Liver (tissue), 8 donors: ENCODE measurements at regions not wholly inside any gene's neighbourhood (a gene's known extent, or its start where the extent isn't known, plus 50 kb on each side); places are given as distances from the start of the nearest gene placed in this dataset.

ENCODE experiments used
- DNase-seq: peaks from one replicate; pipeline ENCODE4 v3.0.0-alpha.2; 2017; ENCODE audit warnings: low spot score
- H3K27ac ChIP-seq, 2 donors: one replicate each; pipeline ENCODE4 v1.7.0; 2013; ENCODE audit warnings: inconsistent platforms in 2 of 2, low read length in 2 of 2, control low read depth in 1 of 2, low read depth in 1 of 2, mild to moderate bottlenecking in 1 of 2
- H3K27me3 ChIP-seq, 4 donors: one replicate each; pipeline versions ENCODE4 v1.6.1 to v1.7.0; 2013; ENCODE audit warnings: low read length in 3 of 4, inconsistent platforms in 1 of 4, mild to moderate bottlenecking in 1 of 4, moderate library complexity in 1 of 4; ENCODE audit not compliant: control insufficient read depth in 4 of 4, insufficient read depth in 4 of 4
- H3K36me3 ChIP-seq, 4 donors: one replicate each; pipeline versions ENCODE4 v1.6.1 to v1.7.0; 2013; ENCODE audit warnings: low read length in 3 of 4, mild to moderate bottlenecking in 3 of 4, low read depth in 1 of 4, moderate library complexity in 1 of 4; ENCODE audit not compliant: control insufficient read depth in 4 of 4, insufficient read depth in 3 of 4
- H3K4me1 ChIP-seq, 4 donors: one replicate each; pipeline versions ENCODE4 v1.6.1 to v1.7.0; 2013; ENCODE audit warnings: low read length in 3 of 4, mild to moderate bottlenecking in 3 of 4, moderate library complexity in 1 of 4; ENCODE audit not compliant: control insufficient read depth in 4 of 4, insufficient read depth in 4 of 4
- H3K4me3 ChIP-seq, 3 donors: one replicate each; pipeline versions ENCODE4 v1.6.1 to v1.7.0; 2013; ENCODE audit warnings: low read length in 3 of 3, control low read depth in 1 of 3, low read depth in 1 of 3, mild to moderate bottlenecking in 1 of 3
- H3K9ac ChIP-seq, 2 donors: one replicate each; pipeline ENCODE4 v1.7.0; 2013; ENCODE audit warnings: low read length in 2 of 2, mild to moderate bottlenecking in 2 of 2, moderate library complexity in 2 of 2, control low read depth in 1 of 2, low read depth in 1 of 2
- H3K9me3 ChIP-seq, 4 donors: one replicate each; pipeline versions ENCODE4 v1.6.1 to v1.7.0; 2013; ENCODE audit warnings: low read length in 3 of 4; ENCODE audit not compliant: control insufficient read depth in 4 of 4
- CTCF ChIP-seq: fragments of 150-350 bp; IDR thresholded peaks from 2 replicates; pipeline ENCODE4 v1.5.1; 2017; ENCODE audit warnings: improper control_type of control experiment, low read depth, low read length; ENCODE audit not compliant: missing input control
- EGR1 ChIP-seq, 2 donors: IDR thresholded peaks; 2 replicates each; pipeline ENCODE4 v1.6.1; 2016 to 2018; ENCODE audit warnings: antibody characterized with exemption in 2 of 2, low read depth in 2 of 2
- FOXA1 ChIP-seq: IDR thresholded peaks from 2 replicates; pipeline ENCODE4 v1.6.1; 2016; ENCODE audit warnings: antibody characterized with exemption
- FOXA2 ChIP-seq: IDR thresholded peaks from 2 replicates; pipeline ENCODE4 v1.6.1; 2016; ENCODE audit warnings: antibody characterized with exemption
- GABPA ChIP-seq, 2 donors: IDR thresholded peaks in 1 of 2; conservative IDR thresholded peaks in 1 of 2; 2 replicates each; pipeline ENCODE4 v1.6.1; 2016; ENCODE audit warnings: antibody characterized with exemption in 2 of 2, mild to moderate bottlenecking in 1 of 2, moderate library complexity in 1 of 2
- HNF4A ChIP-seq, 2 donors: conservative IDR thresholded peaks; 2 replicates each; pipeline ENCODE4 v1.6.1; 2016; ENCODE audit warnings: antibody characterized with exemption in 2 of 2, mild to moderate bottlenecking in 2 of 2
- HNF4G ChIP-seq: IDR thresholded peaks from 2 replicates; pipeline ENCODE4 v1.6.1; 2016; ENCODE audit warnings: antibody characterized with exemption
- RAD21 ChIP-seq, 2 donors: IDR thresholded peaks; 2 replicates each; pipeline ENCODE4 v1.6.1; 2016; ENCODE audit warnings: antibody characterized with exemption in 2 of 2, mild to moderate bottlenecking in 2 of 2
- RXRA ChIP-seq, 2 donors: IDR thresholded peaks; 2 replicates each; pipeline ENCODE4 v1.6.1; 2017 to 2018; ENCODE audit warnings: antibody characterized with exemption in 2 of 2, mild to moderate bottlenecking in 1 of 2
- SP1 ChIP-seq: IDR thresholded peaks from 2 replicates; pipeline ENCODE4 v1.6.1; 2018; ENCODE audit warnings: antibody characterized with exemption, mild to moderate bottlenecking
- TAF1 ChIP-seq: conservative IDR thresholded peaks from 2 replicates; pipeline ENCODE4 v1.6.1; 2016; ENCODE audit warnings: antibody characterized with exemption, mild to moderate bottlenecking
- YY1 ChIP-seq: IDR thresholded peaks from 2 replicates; pipeline ENCODE4 v1.6.1; 2016; ENCODE audit warnings: antibody characterized with exemption, mild to moderate bottlenecking
- WGBS: extraction: QIAGEN DNeasy Blood & Tissue Kit; methylation state at CpG from one replicate; pipeline ENCODE4 v1.1.7; 2013; 5-methylcytosine and 5-hydroxymethylcytosine counted together
- TF ChIP-seq, protein P1 (sequence below): IDR thresholded peaks from 2 replicates; pipeline ENCODE4 v1.6.1; 2016; ENCODE audit warnings: antibody characterized with exemption
- TF ChIP-seq, protein P2 (sequence below): IDR thresholded peaks from 2 replicates; pipeline ENCODE4 v1.6.1; 2016; ENCODE audit warnings: antibody characterized with exemption
- TF ChIP-seq, protein P3 (sequence below): IDR thresholded peaks from 2 replicates; pipeline ENCODE4 v1.6.1; 2016; ENCODE audit warnings: antibody characterized with exemption
- donor health status: healthy.
- donor health status: healthy.
- donor health status: healthy.
- donor health status: healthy.
- donor health status: healthy.

GRCh38 chr4:104412344-104412743, 82.3 kb downstream of the CXXC4 start:
- TF ChIP-seq FOXA2 (no peak), HNF4A (conservative IDR thresholded peaks at IDR 0.05) (no peak), YY1 (no peak), HNF4G (no peak), EGR1 (IDR thresholded peaks at IDR 0.05; ENCODE audit: low read depth in 2 of 2) (no peak), RAD21 (IDR thresholded peaks at IDR 0.05) (no peak), FOXA1 (no peak), CTCF (no peak), SP1 (no peak), GABPA (IDR thresholded peaks at IDR 0.05 in 1 of 2, conservative IDR thresholded peaks at IDR 0.05 in 1 of 2) (no peak), RXRA (IDR thresholded peaks at IDR 0.05) (no peak), TAF1 (no peak)
- TF ChIP-seq, protein P1, sequence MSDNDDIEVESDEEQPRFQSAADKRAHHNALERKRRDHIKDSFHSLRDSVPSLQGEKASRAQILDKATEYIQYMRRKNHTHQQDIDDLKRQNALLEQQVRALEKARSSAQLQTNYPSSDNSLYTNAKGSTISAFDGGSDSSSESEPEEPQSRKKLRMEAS: no peak
- TF ChIP-seq, protein P2, sequence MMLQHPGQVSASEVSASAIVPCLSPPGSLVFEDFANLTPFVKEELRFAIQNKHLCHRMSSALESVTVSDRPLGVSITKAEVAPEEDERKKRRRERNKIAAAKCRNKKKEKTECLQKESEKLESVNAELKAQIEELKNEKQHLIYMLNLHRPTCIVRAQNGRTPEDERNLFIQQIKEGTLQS: no peak
- Histone ChIP-seq H3K9me3 (no peaks in the 10 kb centered on the region), H3K9ac (no peak overlapping the region), H3K36me3 (no peaks in the 10 kb centered on the region), H3K4me1 (peaks cover 0 to 2% (median 0%) of the 10 kb centered on the region in 4 donors), H3K4me3 (no peak overlapping the region), H3K27ac (no peak overlapping the region), H3K27me3 (peaks cover 0 to 2% (median 0%) of the 10 kb centered on the region in 4 donors)
- DNase-seq: no peak

DNA sequence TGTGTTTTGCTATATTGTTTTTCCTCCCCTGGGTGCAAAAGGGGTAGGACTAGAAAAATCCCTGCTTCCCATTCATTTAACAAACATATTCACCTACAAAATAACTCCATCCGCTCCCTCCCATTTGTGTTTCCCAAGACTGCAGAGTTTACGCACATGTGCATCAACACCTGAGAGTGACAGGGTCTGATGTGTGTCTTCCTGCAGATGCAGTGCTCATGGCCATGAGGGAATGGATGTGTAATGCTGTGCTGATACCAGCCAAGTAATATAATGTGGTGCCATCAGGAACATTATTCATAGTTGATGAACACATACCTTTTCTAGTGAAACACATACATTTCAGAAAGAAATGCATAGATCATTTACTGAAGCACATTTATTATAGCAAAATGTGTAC, 83.2 kb downstream of the CXXC4 start:
- TF ChIP-seq, protein P3, sequence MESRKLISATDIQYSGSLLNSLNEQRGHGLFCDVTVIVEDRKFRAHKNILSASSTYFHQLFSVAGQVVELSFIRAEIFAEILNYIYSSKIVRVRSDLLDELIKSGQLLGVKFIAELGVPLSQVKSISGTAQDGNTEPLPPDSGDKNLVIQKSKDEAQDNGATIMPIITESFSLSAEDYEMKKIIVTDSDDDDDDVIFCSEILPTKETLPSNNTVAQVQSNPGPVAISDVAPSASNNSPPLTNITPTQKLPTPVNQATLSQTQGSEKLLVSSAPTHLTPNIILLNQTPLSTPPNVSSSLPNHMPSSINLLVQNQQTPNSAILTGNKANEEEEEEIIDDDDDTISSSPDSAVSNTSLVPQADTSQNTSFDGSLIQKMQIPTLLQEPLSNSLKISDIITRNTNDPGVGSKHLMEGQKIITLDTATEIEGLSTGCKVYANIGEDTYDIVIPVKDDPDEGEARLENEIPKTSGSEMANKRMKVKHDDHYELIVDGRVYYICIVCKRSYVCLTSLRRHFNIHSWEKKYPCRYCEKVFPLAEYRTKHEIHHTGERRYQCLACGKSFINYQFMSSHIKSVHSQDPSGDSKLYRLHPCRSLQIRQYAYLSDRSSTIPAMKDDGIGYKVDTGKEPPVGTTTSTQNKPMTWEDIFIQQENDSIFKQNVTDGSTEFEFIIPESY: no peak
- TF ChIP-seq, protein P1: no peak
- TF ChIP-seq RXRA (IDR thresholded peaks at IDR 0.05) (no peak), FOXA2 (no peak), SP1 (no peak), CTCF (no peak), TAF1 (no peak)
- 97% methylated on average over 2 of the region's 2 CpGs for WGBS
- H3K27me3 ChIP-seq: peaks cover 0 to 2% (median 0%) of the 10 kb centered on the region in 4 donors

More for the DNA sequence above, 83.2 kb downstream of the CXXC4 start:
- H3K4me1 ChIP-seq: no peaks in the 10 kb centered on the region
- no peak overlapping the region for H3K27ac ChIP-seq
- no peaks in the 10 kb centered on the region for H3K9me3 ChIP-seq
- no peak for DNase-seq
- H3K36me3 ChIP-seq: no peaks in the 10 kb centered on the region
- H3K4me3 ChIP-seq: no peak overlapping the region
- no peak overlapping the region for H3K9ac ChIP-seq
